Prostate gland (tissue), 2 donors: ENCODE measurements at regions not wholly inside any gene's neighbourhood (a gene's known extent, or its start where the extent isn't known, plus 50 kb on each side); places are given as distances from the start of the nearest gene placed in this dataset.

Experiments used
- CTCF ChIP-seq, 4 experiments: fragments of 200-600 bp in 2 of 4; fragments of 450-650 bp in 2 of 4; sonication (generic) in 2 of 4; IDR thresholded peaks; 1 replicate in 3 of 4; 2 replicates in 1 of 4; pipeline ENCODE4 v1.5.1; 2016 to 2019; ENCODE audit warnings: antibody characterized with exemption in 4 of 4, mild to moderate bottlenecking in 2 of 4, moderate library complexity in 2 of 4
- POLR2A ChIP-seq: fragments of 450-650 bp; IDR thresholded peaks from one replicate; pipeline ENCODE4 v1.6.1; 2016; ENCODE audit warnings: antibody characterized with exemption, mild to moderate bottlenecking
- POLR2AphosphoS5 ChIP-seq: sonication (generic); formaldehyde crosslinking; IDR thresholded peaks from one replicate; pipeline ENCODE4 v1.6.1; 2017; ENCODE audit warnings: antibody characterized with exemption

GRCh38 chr12:114982760-114983159, 298.8 kb upstream of the TBX3 start:
- TF ChIP-seq CTCF (IDR thresholded peaks at IDR 0.05) (no peak), POLR2A (no peak), POLR2AphosphoS5 (peak; percentile 28)
